IPS-20b (cell line): ENCODE measurements at regions not wholly inside any gene's neighbourhood (a gene's known extent, or its start where the extent isn't known, plus 50 kb on each side); places are given as distances from the start of the nearest gene placed in this dataset.

ENCODE experiments used
- H3K27ac ChIP-seq: one replicate; pipeline ENCODE4 v1.5.1; 2013; ENCODE audit warnings: low read length
- H3K27me3 ChIP-seq: 2 replicates; pipeline ENCODE4 v1.6.1; 2013; ENCODE audit warnings: mild to moderate bottlenecking, low read length, inconsistent platforms; ENCODE audit not compliant: insufficient read depth
- H3K36me3 ChIP-seq: 2 replicates; pipeline ENCODE4 v1.6.1; 2013; ENCODE audit warnings: low read depth, mild to moderate bottlenecking, inconsistent platforms, low read length, moderate library complexity; ENCODE audit not compliant: insufficient read depth
- H3K4me1 ChIP-seq: 2 replicates; pipeline ENCODE4 v1.6.1; 2013; ENCODE audit warnings: mild to moderate bottlenecking, control low read depth, inconsistent platforms, low read length, moderate library complexity; ENCODE audit not compliant: insufficient read depth
- H3K4me3 ChIP-seq: 2 replicates; pipeline ENCODE4 v1.5.1; 2013; ENCODE audit warnings: mild to moderate bottlenecking, low read length, inconsistent platforms
- H3K9ac ChIP-seq: 2 replicates; pipeline ENCODE4 v1.6.1; 2013; ENCODE audit warnings: low read depth, mild to moderate bottlenecking, inconsistent platforms, low read length, moderate library complexity
- H3K9me3 ChIP-seq: 2 replicates; pipeline ENCODE4 v1.6.1; 2013; ENCODE audit warnings: mild to moderate bottlenecking, low read depth, low read length, inconsistent platforms; ENCODE audit not compliant: insufficient read depth

DNA sequence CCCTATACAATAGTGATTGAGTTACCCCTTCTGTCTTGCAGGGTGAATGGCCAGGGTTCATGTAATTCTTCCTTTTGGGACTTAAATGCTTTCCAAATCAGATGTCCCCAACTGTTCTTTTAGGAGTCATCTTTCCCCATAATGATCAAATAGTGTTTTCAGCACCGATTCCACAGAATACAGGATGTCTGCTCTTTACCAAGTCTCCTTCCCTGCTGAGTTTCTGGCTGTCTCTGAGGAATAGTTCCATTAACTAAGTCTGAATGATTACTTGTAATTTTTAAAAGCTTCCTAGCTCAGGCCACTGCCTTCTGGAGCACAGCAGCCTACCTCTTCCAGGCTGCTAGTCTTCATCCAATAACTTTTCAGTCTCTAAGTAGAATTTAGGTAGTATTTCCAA is 630.7 kb upstream of the ZNF608 start:
- H3K4me3 ChIP-seq = no peak overlapping the region
- peak overlapping the region; percentile 25 for H3K27ac ChIP-seq
- H3K36me3 ChIP-seq = no peaks in the 10 kb centered on the region
- H3K27me3 ChIP-seq = no peaks in the 10 kb centered on the region
- H3K4me1 ChIP-seq = peaks cover 35% of the 10 kb centered on the region
- no peaks in the 10 kb centered on the region for H3K9me3 ChIP-seq
- no peak overlapping the region for H3K9ac ChIP-seq

DNA sequence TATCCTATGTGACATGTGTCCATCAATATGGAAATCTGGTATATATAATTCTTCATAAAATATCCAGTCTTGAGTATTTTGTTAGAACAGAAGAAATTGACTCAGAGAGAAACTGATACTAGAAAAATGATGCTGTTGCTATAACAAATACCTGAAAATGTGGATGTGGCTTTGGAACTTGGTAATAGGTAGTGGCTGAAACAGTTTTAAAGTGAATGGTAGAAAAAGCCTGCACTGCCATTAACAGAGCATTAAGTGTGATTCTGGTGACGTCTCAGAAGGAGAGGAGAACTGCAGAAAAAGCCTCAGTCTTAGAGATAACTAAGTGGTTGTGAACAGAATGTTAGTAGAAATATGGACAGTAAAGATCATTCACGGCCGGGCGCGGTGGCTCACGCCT is 634.9 kb upstream of the ZNF608 start:
- no peaks in the 10 kb centered on the region for H3K27me3 ChIP-seq
- H3K4me3 ChIP-seq = no peak overlapping the region
- no peaks in the 10 kb centered on the region for H3K36me3 ChIP-seq
- H3K27ac ChIP-seq = no peak overlapping the region
- H3K9ac ChIP-seq = no peak overlapping the region
- H3K4me1 ChIP-seq = peaks cover 10% of the 10 kb centered on the region
- no peaks in the 10 kb centered on the region for H3K9me3 ChIP-seq

DNA sequence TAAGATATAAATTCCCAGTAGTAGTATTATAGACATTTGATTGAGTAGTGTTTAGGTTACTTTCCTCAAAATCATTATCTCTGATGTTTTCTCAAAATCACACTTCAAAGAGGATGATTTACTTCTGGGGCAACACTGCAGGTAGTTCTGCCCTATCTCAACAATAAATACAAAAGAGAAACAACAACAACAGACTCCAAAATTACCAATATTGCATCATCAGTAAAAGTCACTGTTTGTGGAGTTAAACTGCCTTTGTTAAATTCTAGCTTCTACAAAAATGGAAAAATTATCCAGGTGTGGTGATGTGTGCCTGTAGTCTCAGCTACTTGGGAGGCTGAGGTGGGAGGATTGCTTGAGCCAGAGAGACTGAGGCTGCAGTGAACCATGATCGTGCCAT is 637.6 kb upstream of the ZNF608 start:
- no peaks in the 10 kb centered on the region for H3K9me3 ChIP-seq
- H3K27ac ChIP-seq = no peak overlapping the region
- H3K4me1 ChIP-seq = peaks cover 4% of the 10 kb centered on the region; the same call in 1 of the 2 replicates
- H3K9ac ChIP-seq = no peak overlapping the region
- no peak overlapping the region for H3K4me3 ChIP-seq
- H3K36me3 ChIP-seq = no peaks in the 10 kb centered on the region
- H3K27me3 ChIP-seq = no peaks in the 10 kb centered on the region

DNA sequence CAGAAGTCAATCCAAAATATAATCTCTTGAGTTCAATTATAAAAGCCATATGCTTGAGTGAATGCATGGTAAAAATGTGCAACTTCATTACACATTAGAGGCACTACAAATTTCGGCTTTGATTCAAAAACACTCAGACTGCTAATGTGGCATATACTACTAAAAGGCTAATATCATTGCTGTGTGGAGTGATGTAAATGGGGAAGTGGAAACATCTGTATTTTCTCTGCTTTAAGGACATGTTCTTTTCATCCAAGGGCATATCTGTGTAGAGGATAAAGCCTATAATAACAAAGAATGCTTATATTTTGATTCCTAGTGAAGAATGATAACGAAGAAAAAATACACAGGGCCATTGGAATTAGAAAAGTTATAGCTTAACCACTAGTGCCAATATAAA is 643.9 kb upstream of the ZNF608 start:
- H3K36me3 ChIP-seq = no peaks in the 10 kb centered on the region
- H3K27ac ChIP-seq = no peak overlapping the region

DNA sequence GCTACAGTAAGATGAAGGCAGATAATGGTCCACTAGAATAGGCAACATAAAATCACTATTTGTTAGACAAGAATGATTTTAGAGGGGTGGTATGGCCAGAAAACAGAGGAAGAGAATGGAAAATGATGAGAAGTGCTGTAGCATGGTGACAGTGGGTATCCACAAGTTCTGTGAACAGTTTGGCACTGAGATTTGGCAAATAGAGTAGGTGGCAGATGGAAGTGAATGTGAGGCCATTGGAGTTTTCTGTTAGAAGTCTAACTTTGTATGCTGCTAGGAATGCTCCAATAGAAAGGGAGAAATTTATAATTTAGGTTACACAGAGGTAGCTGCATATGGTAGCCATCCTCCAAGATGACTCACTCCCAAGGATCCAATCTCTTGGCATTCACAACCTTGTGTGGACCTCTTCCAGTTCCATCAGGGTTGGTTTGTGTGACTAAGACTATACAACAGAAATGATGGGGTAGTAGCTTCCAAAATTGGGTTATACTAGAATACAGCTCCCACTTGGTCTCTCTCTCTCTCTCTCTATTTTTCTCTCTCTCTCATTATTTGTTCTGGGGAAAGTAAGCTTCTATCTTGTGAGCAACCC is 646.9 kb upstream of the ZNF608 start:
- H3K9ac ChIP-seq = no peak overlapping the region
- no peaks in the 10 kb centered on the region for H3K36me3 ChIP-seq
- H3K4me1 ChIP-seq = no peaks in the 10 kb centered on the region
- no peak overlapping the region for H3K27ac ChIP-seq
- no peak overlapping the region for H3K4me3 ChIP-seq
- H3K27me3 ChIP-seq = no peaks in the 10 kb centered on the region
- no peaks in the 10 kb centered on the region; the same call in 1 of the 2 replicates for H3K9me3 ChIP-seq

More for the DNA sequence above, 643.9 kb upstream of the ZNF608 start:
- H3K9me3 ChIP-seq = no peaks in the 10 kb centered on the region
- H3K9ac ChIP-seq = no peak overlapping the region
- peaks cover 4% of the 10 kb centered on the region; the same call in 1 of the 2 replicates for H3K4me1 ChIP-seq
- no peak overlapping the region for H3K4me3 ChIP-seq
- H3K27me3 ChIP-seq = no peaks in the 10 kb centered on the region

DNA sequence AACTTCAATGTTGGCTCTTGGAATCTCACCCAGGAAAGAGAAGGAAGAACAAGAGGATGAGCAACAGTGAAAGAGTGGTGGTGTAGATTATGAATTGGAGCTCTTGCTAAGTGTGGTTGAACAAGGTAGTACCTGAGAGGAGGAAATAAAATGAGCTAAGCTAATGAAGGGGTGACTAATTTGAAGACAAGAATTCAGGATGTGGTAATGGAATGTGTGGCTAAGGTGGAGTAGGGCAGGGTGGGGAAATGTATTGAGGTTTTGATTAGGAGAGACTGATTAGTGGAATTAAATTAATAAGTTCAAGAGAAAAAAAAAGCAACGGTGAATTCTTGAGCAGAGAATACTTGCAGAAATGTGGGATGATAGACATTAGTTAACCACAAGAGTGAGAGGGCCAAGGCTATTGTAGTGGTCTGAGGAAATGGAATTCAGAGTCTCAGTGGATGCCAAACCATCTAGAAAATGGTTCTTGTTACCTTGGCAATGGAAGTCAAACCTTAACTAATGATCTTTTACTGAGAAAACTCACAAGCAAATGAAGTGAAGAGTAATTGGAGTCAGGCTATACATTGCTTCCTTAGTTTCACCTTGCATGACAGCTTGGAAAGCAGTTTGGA is 648.3 kb upstream of the ZNF608 start:
- Histone ChIP-seq H3K27ac (no peak overlapping the region), H3K4me1 (no peaks in the 10 kb centered on the region), H3K27me3 (no peaks in the 10 kb centered on the region), H3K9me3 (no peaks in the 10 kb centered on the region; the same call in 1 of the 2 replicates), H3K36me3 (no peaks in the 10 kb centered on the region), H3K4me3 (no peak overlapping the region), H3K9ac (no peak overlapping the region)

DNA sequence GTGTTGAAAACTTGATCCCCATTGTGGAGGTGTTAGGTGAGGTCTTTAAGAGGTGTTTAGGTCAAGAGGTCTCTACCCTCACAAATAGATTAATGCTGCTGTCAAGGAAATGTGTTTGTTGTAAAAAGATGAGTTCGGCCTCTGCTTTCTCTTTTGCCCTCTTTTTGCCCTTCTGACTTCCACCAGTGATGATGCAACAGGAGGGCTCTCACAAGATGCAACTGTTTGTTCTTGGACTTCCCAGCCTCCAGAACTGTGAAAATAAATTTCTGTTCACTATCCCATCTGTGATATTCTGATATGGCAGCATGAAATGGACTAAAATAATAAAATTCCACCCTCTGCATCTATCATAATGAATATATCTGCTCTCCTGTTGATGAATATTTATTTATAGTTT is 650.0 kb upstream of the ZNF608 start:
- H3K9ac ChIP-seq = no peak overlapping the region
- H3K27me3 ChIP-seq = no peaks in the 10 kb centered on the region
- no peak overlapping the region for H3K4me3 ChIP-seq
- no peaks in the 10 kb centered on the region for H3K36me3 ChIP-seq
- no peaks in the 10 kb centered on the region; the same call in 1 of the 2 replicates for H3K9me3 ChIP-seq
- H3K4me1 ChIP-seq = no peaks in the 10 kb centered on the region
- no peak overlapping the region for H3K27ac ChIP-seq

DNA sequence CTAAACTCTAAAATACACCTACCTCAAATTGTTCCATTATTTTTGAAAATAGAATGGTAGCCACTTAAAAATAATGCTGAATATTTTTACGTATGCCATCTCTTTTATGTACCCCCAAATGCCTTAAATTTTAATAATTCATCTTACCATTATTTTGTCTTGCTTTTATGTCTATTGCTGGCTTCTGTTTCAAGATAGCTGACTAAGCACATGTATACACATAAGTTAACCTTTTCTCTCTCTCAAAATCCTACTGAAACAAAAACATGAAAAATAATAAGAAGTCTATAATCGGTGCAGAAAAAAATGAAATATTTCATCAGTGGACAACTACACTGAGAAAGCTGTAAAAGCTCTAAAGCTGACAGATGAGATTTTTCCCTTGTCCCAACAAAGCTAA is 652.0 kb upstream of the ZNF608 start:
- Histone ChIP-seq H3K4me1 (no peaks in the 10 kb centered on the region), H3K27me3 (no peaks in the 10 kb centered on the region), H3K27ac (no peak overlapping the region), H3K4me3 (no peak overlapping the region), H3K36me3 (no peaks in the 10 kb centered on the region), H3K9me3 (no peaks in the 10 kb centered on the region; the same call in 1 of the 2 replicates), H3K9ac (no peak overlapping the region)

DNA sequence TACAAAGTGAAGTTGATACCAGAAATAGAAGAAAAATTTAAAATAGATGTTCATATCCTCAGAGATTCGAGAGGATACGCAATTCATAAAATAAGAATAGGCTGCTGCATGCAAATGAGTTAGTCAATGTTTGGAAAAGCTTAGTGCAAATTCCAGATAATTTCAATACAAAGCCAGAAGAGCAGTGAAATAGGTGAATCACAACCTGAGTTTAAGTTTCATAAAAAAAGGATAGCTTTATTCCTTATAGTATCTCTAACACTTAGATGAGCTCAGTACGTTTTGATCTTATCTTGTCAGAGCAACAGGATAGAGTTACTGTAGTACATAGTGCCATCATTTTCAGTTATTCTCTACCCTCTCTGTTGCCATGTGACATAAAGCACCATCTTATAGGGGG is 653.4 kb upstream of the ZNF608 start:
- Histone ChIP-seq H3K4me3 (no peak overlapping the region), H3K9me3 (no peaks in the 10 kb centered on the region; the same call in 1 of the 2 replicates), H3K27ac (no peak overlapping the region), H3K9ac (no peak overlapping the region), H3K4me1 (no peaks in the 10 kb centered on the region), H3K27me3 (no peaks in the 10 kb centered on the region), H3K36me3 (no peaks in the 10 kb centered on the region)

DNA sequence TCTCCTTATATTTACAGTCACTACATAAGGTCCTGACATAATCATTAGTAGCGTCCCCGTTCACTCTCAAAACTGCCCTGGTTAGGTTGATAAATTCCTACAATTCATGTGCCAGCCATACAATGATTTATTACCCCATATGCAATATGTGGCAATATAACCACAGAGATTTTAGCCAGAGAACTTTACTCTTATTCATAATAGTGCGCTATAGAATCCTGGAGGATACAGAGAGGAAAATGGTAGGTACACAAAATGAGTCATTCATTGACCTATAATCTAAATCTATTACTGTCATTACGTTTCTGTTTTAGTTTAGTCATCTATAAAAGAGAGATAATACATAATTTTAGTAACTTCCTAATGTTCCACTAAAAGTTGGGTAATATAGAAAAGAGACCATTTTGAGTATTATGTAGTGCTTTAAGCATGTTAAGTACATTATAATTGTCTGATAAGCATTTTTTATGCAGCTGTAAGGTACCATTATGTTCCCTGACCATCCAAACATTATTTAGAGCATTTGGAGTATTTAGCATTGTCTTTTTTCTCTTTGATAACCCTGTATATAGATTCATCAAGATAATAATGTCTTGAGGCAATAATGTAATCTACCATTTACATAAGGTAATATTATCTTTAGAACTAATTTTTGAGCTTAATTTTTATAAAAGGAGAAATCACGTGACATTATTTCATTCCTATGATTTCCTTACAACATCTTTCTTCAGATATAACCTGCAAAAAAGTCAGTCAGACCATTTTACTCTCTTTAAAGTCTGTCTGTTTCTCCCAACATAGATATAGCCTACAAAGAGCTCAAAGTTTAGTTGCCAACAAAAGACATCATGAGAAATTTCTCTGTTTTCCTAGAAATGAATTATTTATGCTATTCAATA is 655.5 kb upstream of the ZNF608 start:
- H3K27ac ChIP-seq = no peak overlapping the region
- no peaks in the 10 kb centered on the region for H3K27me3 ChIP-seq
- H3K9me3 ChIP-seq = no peaks in the 10 kb centered on the region
- no peak overlapping the region for H3K4me3 ChIP-seq
- no peaks in the 10 kb centered on the region for H3K36me3 ChIP-seq
- H3K4me1 ChIP-seq = no peaks in the 10 kb centered on the region
- no peak overlapping the region for H3K9ac ChIP-seq

DNA sequence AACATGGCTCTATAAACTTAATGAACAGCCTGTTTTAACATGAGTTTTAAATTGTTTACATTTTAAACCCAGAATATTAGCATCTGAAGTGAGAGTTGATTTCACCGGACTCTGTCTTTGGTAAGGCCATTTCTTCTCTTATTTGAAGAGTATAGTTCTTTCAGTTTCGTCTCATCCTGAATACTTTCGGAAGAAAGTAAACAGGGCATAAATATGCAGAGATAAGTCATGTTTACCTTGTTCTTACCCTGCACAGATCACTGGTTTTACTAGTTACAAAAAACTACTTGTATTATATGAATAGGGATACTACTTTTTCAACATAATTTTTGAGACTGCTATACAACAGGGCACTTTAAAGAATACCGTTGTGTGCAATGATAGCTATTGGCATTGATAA is 656.3 kb upstream of the ZNF608 start:
- H3K9me3 ChIP-seq = no peaks in the 10 kb centered on the region
- no peak overlapping the region for H3K27ac ChIP-seq
- no peaks in the 10 kb centered on the region for H3K4me1 ChIP-seq
- no peaks in the 10 kb centered on the region for H3K36me3 ChIP-seq
- no peaks in the 10 kb centered on the region for H3K27me3 ChIP-seq
- H3K9ac ChIP-seq = no peak overlapping the region
- H3K4me3 ChIP-seq = no peak overlapping the region

DNA sequence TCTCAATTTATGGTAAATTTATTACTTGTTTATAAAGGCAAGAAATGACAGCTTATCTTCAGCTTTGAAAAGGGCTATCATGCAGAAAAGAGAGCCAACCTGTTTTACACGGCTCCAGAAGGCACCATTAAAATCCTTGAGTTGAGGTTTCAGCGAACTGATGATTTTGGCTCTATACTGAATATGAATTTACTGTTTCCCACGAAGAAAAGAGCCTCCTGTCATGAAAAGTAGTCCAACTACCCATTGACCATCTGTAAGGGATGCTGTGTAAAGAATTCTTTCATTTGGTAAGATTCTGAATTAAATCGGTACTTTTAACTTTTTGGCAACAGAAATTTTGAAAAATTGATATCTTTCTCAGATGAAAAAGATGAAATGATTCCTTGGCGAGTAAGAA is 657.6 kb upstream of the ZNF608 start:
- no peak overlapping the region for H3K4me3 ChIP-seq
- H3K9me3 ChIP-seq = no peaks in the 10 kb centered on the region
- no peak overlapping the region for H3K9ac ChIP-seq
- H3K27me3 ChIP-seq = no peaks in the 10 kb centered on the region
- no peaks in the 10 kb centered on the region for H3K36me3 ChIP-seq
- peaks cover 8% of the 10 kb centered on the region for H3K4me1 ChIP-seq
- no peak overlapping the region for H3K27ac ChIP-seq
